H1 (cell line): ENCODE measurements at regions not wholly inside any gene's neighbourhood (a gene's known extent, or its start where the extent isn't known, plus 50 kb on each side); places are given as distances from the start of the nearest gene placed in this dataset.
A peak's percentile ranks its signal among the peaks of the same experiment; 100 is the strongest.

ENCODE experiments used
- CTCF ChIA-PET: fragments of 300-600 bp; sonication (Branson Sonifier 250); formaldehyde crosslinking; loops from one replicate; lab custom pipeline; 2021; ENCODE audit not compliant: partially characterized antibody; lab: Charles Lee
- POLR2A ChIA-PET: fragments of 300-600 bp; sonication (Branson Sonifier 250); formaldehyde crosslinking; loops from one replicate; lab custom pipeline; 2021; ENCODE audit warnings: inconsistent platforms; ENCODE audit not compliant: partially characterized antibody; lab: Charles Lee
- DNase-seq, 2 experiments: peaks; one replicate each; pipeline versions ENCODE4 v3.0.0 to v3.0.0-alpha.2; 2010 to 2022; ENCODE audit warnings: low spot score in 2 of 2, low read depth in 1 of 2, mixed read lengths in 1 of 2
- FAIRE-seq: peaks from 2 replicates; lab custom pipeline; 2011; peaks lifted over from hg19 to GRCh38; lab: Jason Lieb, UNC
- H2AFZ ChIP-seq: 2 replicates; pipeline ENCODE4 v1.8.1; 2012; ENCODE audit warnings: low read length, inconsistent platforms
- H2AK5ac ChIP-seq: 2 replicates; pipeline ENCODE4 v1.6.1; 2013; ENCODE audit warnings: low read depth, low read length
- H2BK120ac ChIP-seq: replicated peaks from 2 replicates; pipeline ENCODE3; 2013; ENCODE audit warnings: low read depth, low read length, inconsistent platforms
- H2BK12ac ChIP-seq: 2 replicates; pipeline ENCODE4 v1.6.1; 2013; ENCODE audit warnings: low read depth, low read length
- H2BK15ac ChIP-seq: 2 replicates; pipeline ENCODE4 v1.6.1; 2013; ENCODE audit warnings: low read length
- H2BK20ac ChIP-seq: 2 replicates; pipeline ENCODE4 v1.6.1; 2013; ENCODE audit warnings: low read length
- H2BK5ac ChIP-seq: 2 replicates; pipeline ENCODE4 v1.6.1; 2013; ENCODE audit warnings: low read depth, low read length
- H3K14ac ChIP-seq: 2 replicates; pipeline ENCODE4 v1.6.1; 2013; ENCODE audit warnings: inconsistent platforms; ENCODE audit not compliant: insufficient read length
- H3K18ac ChIP-seq: 2 replicates; pipeline ENCODE4 v1.6.1; 2013; ENCODE audit warnings: low read length; ENCODE audit errors: extremely low read depth
- H3K23ac ChIP-seq: 2 replicates; pipeline ENCODE4 v1.6.1; 2013; ENCODE audit warnings: inconsistent platforms; ENCODE audit not compliant: insufficient read length
- H3K23me2 ChIP-seq: 2 replicates; pipeline ENCODE4 v1.6.1; 2013; ENCODE audit warnings: low read depth, low read length
- H3K27ac ChIP-seq: 2 replicates; pipeline ENCODE4 v1.6.1; 2011; ENCODE audit warnings: low read depth, low read length, inconsistent platforms
- H3K27me3 ChIP-seq, 4 experiments: replicated peaks in 1 of 4; 1 replicate in 1 of 4; 2 replicates in 3 of 4; pipeline versions ENCODE4 v1.6.1 to v1.8.1; 2011 to 2013; ENCODE audit warnings: low read length in 3 of 4, mild to moderate bottlenecking in 3 of 4, inconsistent platforms in 2 of 4, mixed read lengths in 2 of 4, moderate library complexity in 1 of 4; ENCODE audit not compliant: control insufficient read depth in 3 of 4, insufficient read depth in 3 of 4; ENCODE audit errors: extremely low read depth in 1 of 4
- H3K36me3 ChIP-seq, 4 experiments: 2 replicates each; pipeline versions ENCODE4 v1.6.1 to v1.8.1; 2011 to 2013; ENCODE audit warnings: mild to moderate bottlenecking in 4 of 4, low read length in 3 of 4, moderate library complexity in 2 of 4, control low read depth in 1 of 4, inconsistent platforms in 1 of 4; ENCODE audit not compliant: insufficient read depth in 4 of 4, control insufficient read depth in 2 of 4
- H3K4ac ChIP-seq: replicated peaks from 2 replicates; pipeline ENCODE3; 2013; ENCODE audit warnings: low read length, low read depth, mixed read lengths, inconsistent platforms; ENCODE audit not compliant: insufficient read length
- H3K4me1 ChIP-seq, 4 experiments: replicated peaks in 1 of 4; 1 replicate in 1 of 4; 2 replicates in 3 of 4; pipeline versions ENCODE4 v1.6.1 to v1.8.1; 2011 to 2013; ENCODE audit warnings: low read length in 3 of 4, inconsistent platforms in 2 of 4, mixed read lengths in 1 of 4; ENCODE audit not compliant: insufficient read depth in 4 of 4, control insufficient read depth in 3 of 4
- H3K4me2 ChIP-seq, 2 experiments: 2 replicates each; pipeline versions ENCODE4 v1.6.1 to v1.8.1; 2011 to 2013; ENCODE audit warnings: low read depth in 2 of 2, low read length in 2 of 2, control low read depth in 1 of 2, inconsistent platforms in 1 of 2, mild to moderate bottlenecking in 1 of 2; ENCODE audit not compliant: insufficient read depth in 1 of 2
- H3K4me3 ChIP-seq, 4 experiments: fragments of 200-600, 300-600 bp in 1 of 4; sonication (generic), shearing (Covaris generic), sonication (Bioruptor Twin) in 1 of 4; 2 replicates each; pipeline versions ENCODE4 v1.5.1 to v1.8.1; 2011 to 2016; ENCODE audit warnings: low read length in 4 of 4, low read depth in 3 of 4, control low read depth in 2 of 4, inconsistent platforms in 2 of 4, mild to moderate bottlenecking in 2 of 4, mixed read lengths in 1 of 4, moderate library complexity in 1 of 4; ENCODE audit not compliant: insufficient read depth in 2 of 4; ENCODE audit errors: extremely low read depth in 1 of 4
- H3K56ac ChIP-seq: replicated peaks from 2 replicates; pipeline ENCODE3; 2013; ENCODE audit warnings: low read depth, mild to moderate bottlenecking, mixed read lengths, low read length, inconsistent platforms; ENCODE audit not compliant: insufficient read length
- H3K79me1 ChIP-seq: 2 replicates; pipeline ENCODE4 v1.6.1; 2013; ENCODE audit warnings: low read depth, low read length, control low read depth
- H3K79me2 ChIP-seq, 2 experiments: 2 replicates each; pipeline versions ENCODE4 v1.6.1 to v1.8.1; 2012 to 2013; ENCODE audit warnings: low read length in 2 of 2, mild to moderate bottlenecking in 2 of 2, inconsistent platforms in 1 of 2; ENCODE audit not compliant: insufficient read depth in 2 of 2, control insufficient read depth in 1 of 2
- H3K9ac ChIP-seq, 4 experiments: replicated peaks in 1 of 4; 1 replicate in 1 of 4; 2 replicates in 3 of 4; pipeline versions ENCODE4 v1.6.1 to v1.8.1; 2011 to 2013; ENCODE audit warnings: low read depth in 3 of 4, low read length in 3 of 4, control low read depth in 2 of 4, mild to moderate bottlenecking in 2 of 4, moderate library complexity in 2 of 4, inconsistent platforms in 1 of 4; ENCODE audit errors: extremely low read depth in 1 of 4
- H3K9me3 ChIP-seq, 2 experiments: 2 replicates each; pipeline versions ENCODE4 v1.6.1 to v1.8.1; 2012 to 2013; ENCODE audit warnings: mild to moderate bottlenecking in 2 of 2, moderate library complexity in 2 of 2, control low read depth in 1 of 2, inconsistent platforms in 1 of 2, low read depth in 1 of 2, low read length in 1 of 2, mixed read lengths in 1 of 2; ENCODE audit not compliant: insufficient read depth in 2 of 2
- H4K20me1 ChIP-seq, 2 experiments: replicated peaks in 1 of 2; 2 replicates each; pipeline versions ENCODE3 to v1.8.1; 2011 to 2013; ENCODE audit warnings: inconsistent platforms in 2 of 2, low read length in 2 of 2, mild to moderate bottlenecking in 1 of 2; ENCODE audit not compliant: insufficient read depth in 2 of 2, control insufficient read depth in 1 of 2
- H4K5ac ChIP-seq: 2 replicates; pipeline ENCODE4 v1.6.1; 2013; ENCODE audit warnings: low read length, low read depth, mixed read lengths, inconsistent platforms; ENCODE audit not compliant: insufficient read length
- H4K8ac ChIP-seq: 2 replicates; pipeline ENCODE4 v1.8.0; 2013; ENCODE audit warnings: mild to moderate bottlenecking, moderate library complexity, low read length, inconsistent platforms; ENCODE audit not compliant: insufficient read depth; ENCODE audit errors: extremely low read depth
- H4K91ac ChIP-seq: replicated peaks from 2 replicates; pipeline ENCODE3; 2013; ENCODE audit warnings: low read length, mixed read lengths, inconsistent platforms; ENCODE audit not compliant: insufficient read length
- WGBS, 2 experiments: shearing (Covaris generic) in 1 of 2; methylation state at CpG; one replicate each; pipeline versions ENCODE4 v1.1.6 to v1.1.7; 2013 to 2015; ENCODE audit warnings: low lambda C conversion rate in 2 of 2, mixed read lengths in 2 of 2, inconsistent platforms in 1 of 2, low coverage in 1 of 2, missing lambda C conversion rate in 1 of 2; ENCODE audit not compliant: insufficient replicate concordance in 2 of 2, insufficient coverage in 1 of 2, insufficient read length in 1 of 2; ENCODE audit errors: extremely low coverage in 1 of 2, missing lambda C conversion rate in 1 of 2; 5-methylcytosine and 5-hydroxymethylcytosine counted together

- no peak for FAIRE-seq
- H3K23me2 ChIP-seq = no peaks in the 10 kb centered on the region
- H2BK5ac ChIP-seq = no peak overlapping the region
- H3K27me3 ChIP-seq = no peaks in the 10 kb centered on the region
- H3K9ac ChIP-seq = no peak overlapping the region
- no peaks in the 10 kb centered on the region for H3K9me3 ChIP-seq
- no peak overlapping the region for H4K91ac ChIP-seq
- no peak overlapping the region for H2AK5ac ChIP-seq
- H3K27ac ChIP-seq = no peak overlapping the region
- no peak overlapping the region for H4K5ac ChIP-seq
- 78% methylated on average over 5 of the region's 5 CpGs; no CpG with 5 or more reads in 1 of the 2 experiments for WGBS, 2 experiments
- H2BK20ac ChIP-seq = no peak overlapping the region
- H3K4me1 ChIP-seq = peaks cover 0 to 2% (median 0%) of the 10 kb centered on the region in 4 experiments; a peak in 2 of 7 replicates
- H3K4ac ChIP-seq = no peak overlapping the region
- ChIA-PET POLR2A (no interaction called here), CTCF (interaction anchor here (0.6 to 3.4 kb wide), 4 partner anchors 13 to 24 kb away, joined by 3 to 14 read pairs (median 4); no protein-coding TSS in a partner anchor)
- no peak overlapping the region for H3K4me2 ChIP-seq
- no peaks in the 10 kb centered on the region for H3K79me2 ChIP-seq
- H2AFZ ChIP-seq = 0 out of 2 replicates have a peak overlapping the region, but pooled peaks have one; percentile 75
- H3K4me3 ChIP-seq = no peak overlapping the region
- no peak overlapping the region for H3K23ac ChIP-seq
- H2BK15ac ChIP-seq = no peak overlapping the region
- no peaks in the 10 kb centered on the region for H3K36me3 ChIP-seq
- no peaks in the 10 kb centered on the region for H3K79me1 ChIP-seq
- H3K18ac ChIP-seq = no peak overlapping the region
- no peak overlapping the region for H3K14ac ChIP-seq
- H3K56ac ChIP-seq = no peak overlapping the region
- H2BK12ac ChIP-seq = no peak overlapping the region
- H2BK120ac ChIP-seq = no peak overlapping the region
- no peak for DNase-seq
- no peaks in the 10 kb centered on the region for H4K20me1 ChIP-seq
- no peak overlapping the region for H4K8ac ChIP-seq
Observed at GRCh38 chr5:34510002-34510401, 146.1 kb upstream of the RAI14 start.
